Heart left ventricle (tissue), 13 donors: ENCODE measurements at regions not wholly inside any gene's neighbourhood (a gene's known extent, or its start where the extent isn't known, plus 50 kb on each side); places are given as distances from the start of the nearest gene placed in this dataset.

Experiments used
- POLR2A ChIP-seq, 2 donors: fragments of 450-650 bp; IDR thresholded peaks; one replicate each; pipeline ENCODE4 v1.6.1; 2017; ENCODE audit warnings: antibody characterized with exemption in 2 of 2, mild to moderate bottlenecking in 2 of 2, moderate library complexity in 2 of 2
- TF ChIP-seq, protein P1 (sequence below), 12 donors: fragments of 200-600 bp; sonication (generic) in 4 of 12; IDR thresholded peaks; one replicate each; pipeline versions ENCODE4 v1.5.0 to v1.8.0; 2018 to 2022; ENCODE audit warnings: antibody characterized with exemption in 12 of 12, mild to moderate bottlenecking in 5 of 12
- donor health status: ischemic (EF 13 %, LVEDD 7.1; RV severe dilation, severe dysfunction).
- donor health status: DM: no; HTN: yes; CAD: no.
- donor health status: DM: no; HTN: no; CAD: no.
- donor health status: ischemic (EF 25% LVEDD 6.9; RV normal size, moderate dysfunction).
- donor health status: ischemic (EF 25% LVEDD 5.7; RV mildly dilated, moderate dysfunction).
- donor health status: ischemic (EF 35%, LVEDD 5.7; RV mildly dilated, moderate dysfunction).
- donor health status: nonischemic (EF 11% LVEDD 7.7; RV severe dilation, severe dysfunction).
- donor health status: DM: yes; HTN: yes; CAD: no.
- donor health status: PGD.
- donor health status: ischemic (EF 29% LVEDD 5.4; RV normal size, mild dysfunction).
- donor health status: nonischemic (EF 23%, LVEDD 6.1; RV moderate dilation, normal function).

DNA sequence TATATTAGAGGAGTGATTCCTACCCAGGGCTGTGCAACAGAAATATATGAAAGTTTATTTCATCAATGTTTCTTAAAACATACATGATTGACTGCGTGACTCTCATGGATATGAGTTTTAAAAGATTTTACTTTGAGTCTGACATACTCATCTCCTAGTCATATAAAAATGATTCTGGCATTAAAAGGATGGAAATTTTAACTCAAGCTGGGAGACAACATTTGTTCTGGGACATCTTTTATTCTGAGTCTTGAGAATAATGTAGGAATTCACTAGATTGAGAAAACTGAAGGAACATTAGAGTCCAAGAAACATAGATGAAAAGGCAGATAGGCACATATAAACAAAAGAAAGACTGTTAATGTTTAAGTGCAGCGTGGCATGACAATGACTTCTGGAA lies 649.6 kb downstream of the SPRY1 start:
- TF ChIP-seq POLR2A (IDR thresholded peaks at IDR 0.05), result no peak
- TF ChIP-seq, protein P1, sequence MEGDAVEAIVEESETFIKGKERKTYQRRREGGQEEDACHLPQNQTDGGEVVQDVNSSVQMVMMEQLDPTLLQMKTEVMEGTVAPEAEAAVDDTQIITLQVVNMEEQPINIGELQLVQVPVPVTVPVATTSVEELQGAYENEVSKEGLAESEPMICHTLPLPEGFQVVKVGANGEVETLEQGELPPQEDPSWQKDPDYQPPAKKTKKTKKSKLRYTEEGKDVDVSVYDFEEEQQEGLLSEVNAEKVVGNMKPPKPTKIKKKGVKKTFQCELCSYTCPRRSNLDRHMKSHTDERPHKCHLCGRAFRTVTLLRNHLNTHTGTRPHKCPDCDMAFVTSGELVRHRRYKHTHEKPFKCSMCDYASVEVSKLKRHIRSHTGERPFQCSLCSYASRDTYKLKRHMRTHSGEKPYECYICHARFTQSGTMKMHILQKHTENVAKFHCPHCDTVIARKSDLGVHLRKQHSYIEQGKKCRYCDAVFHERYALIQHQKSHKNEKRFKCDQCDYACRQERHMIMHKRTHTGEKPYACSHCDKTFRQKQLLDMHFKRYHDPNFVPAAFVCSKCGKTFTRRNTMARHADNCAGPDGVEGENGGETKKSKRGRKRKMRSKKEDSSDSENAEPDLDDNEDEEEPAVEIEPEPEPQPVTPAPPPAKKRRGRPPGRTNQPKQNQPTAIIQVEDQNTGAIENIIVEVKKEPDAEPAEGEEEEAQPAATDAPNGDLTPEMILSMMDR (IDR thresholded peaks at IDR 0.05), result no peak
